MCF 10A (cell line): ENCODE measurements at regions not wholly inside any gene's neighbourhood (a gene's known extent, or its start where the extent isn't known, plus 50 kb on each side); places are given as distances from the start of the nearest gene placed in this dataset.

Experiments
- BruUV-seq: library from RNA; stranded (reverse); fragments of 400-500 nt; replicated peaks from 2 replicates; lab custom pipeline; 2021; lab: Mats Ljungman, UMichigan
- CTCF ChIA-PET: fragments of 300-600 bp; sonication (Branson Sonifier 250); formaldehyde crosslinking; extraction: SDS; loops from one replicate; lab custom pipeline; 2021; ENCODE audit warnings: antibody characterized with exemption, inconsistent platforms; lab: Yijun Ruan, JAX
- POLR2A ChIA-PET: fragments of 300-600, 350-650 bp; sonication (Branson Sonifier 250); formaldehyde crosslinking; extraction: SDS; loops from one replicate; lab custom pipeline; 2020; ENCODE audit warnings: antibody characterized with exemption, inconsistent platforms; lab: Yijun Ruan, JAX
- DNase-seq: peaks from one replicate; pipeline ENCODE4 v3.0.0-alpha.2; 2018; ENCODE audit not compliant: unreplicated experiment
- H3K27ac Mint-ChIP-seq: one replicate; pipeline ENCODE4 v1.8.0; 2022; ENCODE audit warnings: mild to moderate bottlenecking, low read depth, mixed read lengths; ENCODE audit not compliant: unreplicated experiment
- H3K27me3 Mint-ChIP-seq: one replicate; pipeline ENCODE4 v1.8.0; 2022; ENCODE audit warnings: mixed read lengths; ENCODE audit not compliant: insufficient read depth, unreplicated experiment
- H3K36me3 Mint-ChIP-seq: one replicate; pipeline ENCODE4 v1.8.0; 2022; ENCODE audit warnings: mild to moderate bottlenecking, moderate library complexity, mixed read lengths; ENCODE audit not compliant: insufficient read depth, unreplicated experiment
- H3K4me1 Mint-ChIP-seq: one replicate; pipeline ENCODE4 v1.8.0; 2022; ENCODE audit warnings: mixed read lengths; ENCODE audit not compliant: insufficient read depth, unreplicated experiment
- H3K4me3 Mint-ChIP-seq: one replicate; pipeline ENCODE4 v1.8.0; 2022; ENCODE audit warnings: mild to moderate bottlenecking, moderate library complexity, mixed read lengths; ENCODE audit not compliant: unreplicated experiment
- H3K9me3 Mint-ChIP-seq: one replicate; pipeline ENCODE4 v1.8.0; 2022; ENCODE audit warnings: mixed read lengths; ENCODE audit not compliant: unreplicated experiment
- CTCF ChIP-seq: fragments of 200-600 bp; IDR thresholded peaks from one replicate; pipeline ENCODE4 v1.8.0; 2022; ENCODE audit warnings: antibody characterized with exemption, mild to moderate bottlenecking; ENCODE audit not compliant: unreplicated experiment
- intact Hi-C: fragments of 100-400 bp; cut with micrococcal nuclease; formaldehyde crosslinking; loops from 2 replicates; pipeline ENCODE4 v1.14.1; 2022

- no peak for TF ChIP-seq CTCF
- Mint-ChIP-seq H3K36me3 (no peaks in the 10 kb centered on the region), H3K4me1 (no peaks in the 10 kb centered on the region), H3K4me3 (no peak overlapping the region), H3K27me3 (no peaks in the 10 kb centered on the region), H3K27ac (no peak overlapping the region), H3K9me3 (no peaks in the 10 kb centered on the region)
- BruUV-seq: no TSS peak
- DNase-seq: no peak
- intact Hi-C loops: no loop called here
- CTCF ChIA-PET: interaction anchor here (0.6 kb wide), 2 partner anchors 684 to 1072 kb away, joined by 3 to 4 read pairs; no protein-coding TSS in a partner anchor
- POLR2A ChIA-PET: interaction anchor here (0.7 to 0.9 kb wide), 4 partner anchors 9 to 126 kb away, joined by 3 to 5 read pairs (median 3); no protein-coding TSS in a partner anchor
Measured at GRCh38 chr10:8790390-8790789, 735.9 kb downstream of the GATA3 start.

- H3K4me1 Mint-ChIP-seq: no peaks in the 10 kb centered on the region
- no peaks in the 10 kb centered on the region for H3K9me3 Mint-ChIP-seq
- no peak overlapping the region for H3K4me3 Mint-ChIP-seq
- no peaks in the 10 kb centered on the region for H3K36me3 Mint-ChIP-seq
- H3K27ac Mint-ChIP-seq: no peak overlapping the region
- ChIA-PET POLR2A (no interaction called here), CTCF (no interaction called here)
- H3K27me3 Mint-ChIP-seq: no peaks in the 10 kb centered on the region
- no peak for DNase-seq
- BruUV-seq: no TSS peak
- no peak for TF ChIP-seq CTCF
- intact Hi-C loops: no loop called here
Measured at GRCh38 chr10:8794860-8795259, 740.4 kb downstream of the GATA3 start.

- Mint-ChIP-seq H3K36me3 (no peaks in the 10 kb centered on the region), H3K9me3 (no peaks in the 10 kb centered on the region), H3K4me3 (no peak overlapping the region), H3K27ac (no peak overlapping the region), H3K27me3 (no peaks in the 10 kb centered on the region), H3K4me1 (no peaks in the 10 kb centered on the region)
- BruUV-seq: no TSS peak
- no peak for TF ChIP-seq CTCF
- POLR2A ChIA-PET: no interaction called here
- CTCF ChIA-PET: no interaction called here
- no peak for DNase-seq
- intact Hi-C loops: no loop called here
Measured at GRCh38 chr10:8800426-8800825, 745.9 kb downstream of the GATA3 start.

GRCh38 chr10:8803992-8804391 lies 749.5 kb downstream of the GATA3 start:
- Mint-ChIP-seq H3K9me3 (peaks cover 8% of the 10 kb centered on the region), H3K4me1 (no peaks in the 10 kb centered on the region), H3K36me3 (no peaks in the 10 kb centered on the region), H3K4me3 (no peak overlapping the region), H3K27ac (no peak overlapping the region), H3K27me3 (no peaks in the 10 kb centered on the region)
- intact Hi-C loops: no loop called here
- ChIA-PET POLR2A (interaction anchor here (0.6 kb wide), 1 partner anchor 372 kb away, joined by 3 read pairs; no protein-coding TSS in a partner anchor), CTCF (interaction anchor here (0.7 kb wide), 1 partner anchor 348 kb away, joined by 4 read pairs; no protein-coding TSS in a partner anchor)
- BruUV-seq: no TSS peak
- DNase-seq: no peak
- TF ChIP-seq CTCF: no peak
